ENCODE measurements at regions not wholly inside any gene's neighbourhood (a gene's known extent, or its start where the extent isn't known, plus 50 kb on each side); places are given as distances from the start of the nearest gene placed in this dataset.

DNA sequence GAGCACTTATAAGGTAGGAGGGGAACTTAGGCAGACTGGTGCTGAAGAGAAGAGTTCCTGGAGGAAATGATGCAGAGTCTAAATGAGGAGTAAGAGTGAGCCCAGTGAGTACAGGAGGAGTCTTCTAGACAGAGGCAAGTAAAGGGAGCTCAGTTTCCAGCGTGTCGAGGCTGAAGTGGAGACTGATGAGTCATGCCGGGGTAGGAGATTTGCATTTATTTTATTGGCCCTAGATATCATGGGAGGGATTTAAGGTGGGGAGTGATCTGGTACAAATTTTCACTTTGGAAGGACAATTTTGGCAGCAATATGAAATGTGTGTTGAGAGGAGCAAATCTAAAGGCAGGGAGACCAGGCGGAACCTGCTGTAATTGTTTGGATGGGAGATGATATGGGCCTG is 157.5 kb downstream of the TTC8 start:
- Histone ChIP-seq H3K4me1 (ENCODE audit: control insufficient read depth, extremely low read depth, insufficient read depth, low read length) (no peaks in the 10 kb centered on the region), H3K9me1 (replicated peaks; ENCODE audit: control insufficient read depth, extremely low read depth, insufficient read depth, low read length) (no peaks in the 10 kb centered on the region), H4K20me1 (replicated peaks; ENCODE audit: control insufficient read depth, extremely low read depth, insufficient read depth, low read length) (no peaks in the 10 kb centered on the region), H2AFZ (ENCODE audit: low read depth, low read length) (no peak overlapping the region), H3K36me3 (ENCODE audit: control insufficient read depth in 2 of 2, extremely low read depth in 1 of 2, insufficient read depth in 2 of 2, low read length in 2 of 2) (no peaks in the 10 kb centered on the region), H3K27me3 (ENCODE audit: control insufficient read depth in 2 of 2, insufficient read depth in 2 of 2, low read length in 2 of 2) (no peaks in the 10 kb centered on the region), H3K27ac (ENCODE audit: insufficient read depth, low read depth, low read length) (no peak overlapping the region), H3K79me2 (ENCODE audit: control insufficient read depth, insufficient read depth, low read length) (no peaks in the 10 kb centered on the region), H3K4me3 (replicated peaks in 1 of 3; ENCODE audit: insufficient read depth in 1 of 3, low read depth in 1 of 3, low read length in 3 of 3) (no peak overlapping the region), H3K4me2 (ENCODE audit: insufficient read depth, low read length) (no peak overlapping the region), H3K9me3 (replicated peaks; ENCODE audit: control insufficient read depth, insufficient read depth, low read length) (no peaks in the 10 kb centered on the region), H3K9ac (replicated peaks; ENCODE audit: extremely low read depth, insufficient read depth, low read length) (no peak overlapping the region)
- no TSS peak for BruUV-seq (replicated peaks)
- POLR2A ChIA-PET, result no interaction called here
- intact Hi-C loops (cut with micrococcal nuclease), result no loop called here
- TF ChIP-seq GATA2 (IDR thresholded peaks at IDR 0.05; ENCODE audit: insufficient read depth, insufficient read length, low read depth, low read length) (no peak), FOS (IDR thresholded peaks at IDR 0.05; ENCODE audit: borderline replicate concordance, insufficient read depth, low read length) (no peak), MYC (IDR thresholded peaks at IDR 0.05; ENCODE audit: low read depth, low read length) (no peak)
- TF ChIP-seq, protein P1, sequence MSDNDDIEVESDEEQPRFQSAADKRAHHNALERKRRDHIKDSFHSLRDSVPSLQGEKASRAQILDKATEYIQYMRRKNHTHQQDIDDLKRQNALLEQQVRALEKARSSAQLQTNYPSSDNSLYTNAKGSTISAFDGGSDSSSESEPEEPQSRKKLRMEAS (IDR thresholded peaks at IDR 0.05; ENCODE audit: insufficient read depth, insufficient read length), result no peak
- dilution Hi-C loops (cut with MboI; ENCODE audit: extremely low pct_ligation_motif_present, low sequenced_read_pairs), result no loop called here
- CTCF ChIA-PET, result no interaction called here
- DNase-seq (ENCODE audit: low read depth, low spot score), result no peak
- FAIRE-seq, result no peak

DNA sequence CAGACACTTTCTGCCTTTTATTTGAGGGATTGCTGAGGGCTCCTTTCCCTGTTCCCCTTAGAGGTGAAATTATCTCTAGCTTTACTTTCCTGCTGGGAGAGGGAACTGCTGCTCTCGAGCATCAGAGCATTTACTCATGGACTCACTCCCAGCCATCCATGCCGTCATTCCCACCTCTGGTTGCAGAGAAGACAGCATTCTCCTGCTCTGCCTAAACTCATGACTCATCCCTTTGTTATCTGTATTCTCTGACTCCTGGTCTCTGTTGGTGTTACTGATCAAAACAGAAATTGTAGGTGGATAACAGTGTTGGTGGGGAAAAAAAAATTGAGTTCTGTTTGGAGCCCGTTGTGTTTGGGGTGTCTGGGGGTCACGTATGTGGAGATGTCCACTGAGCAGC is 159.3 kb downstream of the TTC8 start:
- FAIRE-seq, result no peak
- H3K4me2 ChIP-seq (ENCODE audit: insufficient read depth, low read length), result no peak overlapping the region
- ChIA-PET POLR2A (no interaction called here), CTCF (no interaction called here)
- no peaks in the 10 kb centered on the region for H3K9me1 ChIP-seq (replicated peaks; ENCODE audit: control insufficient read depth, extremely low read depth, insufficient read depth, low read length)
- dilution Hi-C loops (cut with MboI; ENCODE audit: extremely low pct_ligation_motif_present, low sequenced_read_pairs) (no loop called here), intact Hi-C loops (cut with micrococcal nuclease) (no loop called here)
- H4K20me1 ChIP-seq (replicated peaks; ENCODE audit: control insufficient read depth, extremely low read depth, insufficient read depth, low read length), result no peaks in the 10 kb centered on the region
- H3K27me3 ChIP-seq (ENCODE audit: control insufficient read depth in 2 of 2, insufficient read depth in 2 of 2, low read length in 2 of 2), result no peaks in the 10 kb centered on the region
- no peaks in the 10 kb centered on the region for H3K79me2 ChIP-seq (ENCODE audit: control insufficient read depth, insufficient read depth, low read length)
- H3K9ac ChIP-seq (replicated peaks; ENCODE audit: extremely low read depth, insufficient read depth, low read length), result no peak overlapping the region
- H2AFZ ChIP-seq (ENCODE audit: low read depth, low read length), result no peak overlapping the region
- DNase-seq (ENCODE audit: low read depth, low spot score), result no peak
- no peaks in the 10 kb centered on the region for H3K36me3 ChIP-seq (ENCODE audit: control insufficient read depth in 2 of 2, extremely low read depth in 1 of 2, insufficient read depth in 2 of 2, low read length in 2 of 2)
- no peaks in the 10 kb centered on the region for H3K9me3 ChIP-seq (replicated peaks; ENCODE audit: control insufficient read depth, insufficient read depth, low read length)
- no TSS peak for BruUV-seq (replicated peaks)
- H3K4me3 ChIP-seq (replicated peaks in 1 of 3; ENCODE audit: insufficient read depth in 1 of 3, low read depth in 1 of 3, low read length in 3 of 3), result no peak overlapping the region
- H3K4me1 ChIP-seq (ENCODE audit: control insufficient read depth, extremely low read depth, insufficient read depth, low read length), result no peaks in the 10 kb centered on the region
- no peak for TF ChIP-seq POLR2A (IDR thresholded peaks at IDR 0.05; ENCODE audit: low read depth, low read length)
- TF ChIP-seq, protein P1 (IDR thresholded peaks at IDR 0.05; ENCODE audit: insufficient read depth, insufficient read length), result no peak
- no peak for TF ChIP-seq EZH2 (IDR thresholded peaks at IDR 0.05; ENCODE audit: borderline replicate concordance, low read depth, low read length, severe bottlenecking)
- TF ChIP-seq, protein P2, sequence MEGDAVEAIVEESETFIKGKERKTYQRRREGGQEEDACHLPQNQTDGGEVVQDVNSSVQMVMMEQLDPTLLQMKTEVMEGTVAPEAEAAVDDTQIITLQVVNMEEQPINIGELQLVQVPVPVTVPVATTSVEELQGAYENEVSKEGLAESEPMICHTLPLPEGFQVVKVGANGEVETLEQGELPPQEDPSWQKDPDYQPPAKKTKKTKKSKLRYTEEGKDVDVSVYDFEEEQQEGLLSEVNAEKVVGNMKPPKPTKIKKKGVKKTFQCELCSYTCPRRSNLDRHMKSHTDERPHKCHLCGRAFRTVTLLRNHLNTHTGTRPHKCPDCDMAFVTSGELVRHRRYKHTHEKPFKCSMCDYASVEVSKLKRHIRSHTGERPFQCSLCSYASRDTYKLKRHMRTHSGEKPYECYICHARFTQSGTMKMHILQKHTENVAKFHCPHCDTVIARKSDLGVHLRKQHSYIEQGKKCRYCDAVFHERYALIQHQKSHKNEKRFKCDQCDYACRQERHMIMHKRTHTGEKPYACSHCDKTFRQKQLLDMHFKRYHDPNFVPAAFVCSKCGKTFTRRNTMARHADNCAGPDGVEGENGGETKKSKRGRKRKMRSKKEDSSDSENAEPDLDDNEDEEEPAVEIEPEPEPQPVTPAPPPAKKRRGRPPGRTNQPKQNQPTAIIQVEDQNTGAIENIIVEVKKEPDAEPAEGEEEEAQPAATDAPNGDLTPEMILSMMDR (IDR thresholded peaks at IDR 0.05; ENCODE audit: extremely low read depth in 1 of 2, insufficient read depth in 1 of 2, low read depth in 1 of 2, low read length in 2 of 2), result no peak
- TF ChIP-seq FOS (IDR thresholded peaks at IDR 0.05; ENCODE audit: borderline replicate concordance, insufficient read depth, low read length), result no peak
- no peak for TF ChIP-seq POLR2AphosphoS5 (IDR thresholded peaks at IDR 0.05; ENCODE audit: insufficient read depth, low read depth, low read length)
- TF ChIP-seq MYC (IDR thresholded peaks at IDR 0.05; ENCODE audit: low read depth, low read length), result no peak
- TF ChIP-seq JUN (IDR thresholded peaks at IDR 0.05; ENCODE audit: borderline replicate concordance, insufficient read depth, insufficient read length, low read depth), result no peak
- TF ChIP-seq GATA2 (IDR thresholded peaks at IDR 0.05; ENCODE audit: insufficient read depth, insufficient read length, low read depth, low read length), result no peak
- H3K27ac ChIP-seq (ENCODE audit: insufficient read depth, low read depth, low read length), result no peak overlapping the region

All from endothelial cell of umbilical vein (primary cell).